Heart right ventricle (tissue), 16 donors: ENCODE measurements at regions not wholly inside any gene's neighbourhood (a gene's known extent, or its start where the extent isn't known, plus 50 kb on each side); places are given as distances from the start of the nearest gene placed in this dataset.

Experiments
- ATAC-seq, 8 donors: fragments of 200-7000 bp; cut with Tn5 transposase; one replicate each; pipeline ENCODE4 v1.9.1; 2020; ENCODE audit warnings: mild to moderate bottlenecking in 8 of 8, moderate library complexity in 8 of 8, moderate number of reproducible peaks in 1 of 8
- DNase-seq, 2 donors: peaks; one replicate each; pipeline ENCODE4 v3.0.0-alpha.2; 2020
- H3K27ac ChIP-seq, 10 donors: fragments of 200-600 bp; sonication (generic) in 2 of 10; one replicate each; pipeline versions ENCODE4 v1.5.0 to v1.8.0; 2020 to 2022; ENCODE audit warnings: mild to moderate bottlenecking in 3 of 10
- H3K27me3 ChIP-seq, 7 donors: fragments of 200-600 bp; one replicate each; pipeline ENCODE4 v1.8.0; 2021 to 2022; ENCODE audit warnings: mild to moderate bottlenecking in 2 of 7
- H3K36me3 ChIP-seq, 9 donors: fragments of 200-600 bp; sonication (generic) in 1 of 9; one replicate each; pipeline versions ENCODE4 v1.5.0 to v1.8.0; 2020 to 2022; ENCODE audit warnings: mild to moderate bottlenecking in 2 of 9
- H3K4me1 ChIP-seq, 9 donors: fragments of 200-600 bp; sonication (generic) in 1 of 9; one replicate each; pipeline versions ENCODE4 v1.5.0 to v1.8.0; 2020 to 2022; ENCODE audit warnings: mild to moderate bottlenecking in 4 of 9
- H3K4me3 ChIP-seq, 10 donors: fragments of 200-600 bp; sonication (generic) in 2 of 10; one replicate each; pipeline versions ENCODE4 v1.5.0 to v1.8.0; 2020 to 2022; ENCODE audit warnings: mild to moderate bottlenecking in 7 of 10, moderate library complexity in 2 of 10
- H3K9me3 ChIP-seq, 11 donors: fragments of 200-600 bp in 10 of 11; sonication (generic) in 2 of 11; one replicate each; pipeline versions ENCODE4 v1.5.0 to v1.8.0; 2013 to 2022; ENCODE audit warnings: mild to moderate bottlenecking in 2 of 11, control low read depth in 1 of 11, moderate library complexity in 1 of 11
- CTCF ChIP-seq, 9 donors: fragments of 200-600 bp; sonication (generic) in 2 of 9; IDR thresholded peaks; one replicate each; pipeline versions ENCODE4 v1.5.0 to v1.8.0; 2021 to 2022; ENCODE audit warnings: antibody characterized with exemption in 9 of 9, mild to moderate bottlenecking in 5 of 9, moderate library complexity in 1 of 9
- WGBS, 2 donors: extraction: QIAGEN DNeasy Blood & Tissue Kit; methylation state at CpG; one replicate each; pipeline ENCODE4 v1.1.7; 2013; ENCODE audit warnings: inconsistent platforms in 1 of 2; 5-methylcytosine and 5-hydroxymethylcytosine counted together
- intact Hi-C, 10 donors: fragments of 100-400 bp; cut with DNase I; formaldehyde crosslinking; loops; one replicate each; pipeline versions ENCODE4 v1.11.1 to v1.14.2; 2022
- donor health status: Arrhythmogenic right ventricular cardiomyopathy.
- donor health status: ischemic (EF 13 %, LVEDD 7.1; RV severe dilation, severe dysfunction).
- donor health status: healthy with polysubstance abuse.
- donor health status: DM: no; HTN: yes; CAD: no.
- donor health status: DM: no; HTN: no; CAD: no.
- donor health status: ischemic (EF 25% LVEDD 6.9; RV normal size, moderate dysfunction).
- donor health status: ischemic (EF 25% LVEDD 5.7; RV mildly dilated, moderate dysfunction).
- donor health status: healthy.
- donor health status: DM: yes; HTN: yes; CAD: no.
- donor health status: Ischemic cardiomyopathy.
- donor health status: ischemic (EF 35%, LVEDD 5.7; RV mildly dilated, moderate dysfunction).
- donor health status: nonischemic (EF 11% LVEDD 7.7; RV severe dilation, severe dysfunction).
- donor health status: DM: yes; HTN: yes; CAD: no.
- donor health status: PGD.
- donor health status: ischemic (EF 29% LVEDD 5.4; RV normal size, mild dysfunction).
- donor health status: nonischemic (EF 23%, LVEDD 6.1; RV moderate dilation, normal function).

- Histone ChIP-seq H3K36me3 (no peaks in the 10 kb centered on the region), H3K4me3 (no peak overlapping the region), H3K4me1 (peaks cover 0 to 3% (median 0%) of the 10 kb centered on the region in 9 donors), H3K9me3 (peaks cover 0 to 11% (median 0%) of the 10 kb centered on the region in 11 donors), H3K27me3 (no peaks in the 10 kb centered on the region), H3K27ac (no peak overlapping the region)
- TF ChIP-seq CTCF (IDR thresholded peaks at IDR 0.05) = no peak
- WGBS, 2 donors = 83 to 100% methylated on average over 3 of the region's 3 CpGs
- DNase-seq = no peak
- intact Hi-C loops = no loop called here
- ATAC-seq = peak in 1 of 8 donors; percentile 56
These were observed 56.0 kb upstream of the NEBL start for GRCh38 chr10:20953120-20953519.

DNA sequence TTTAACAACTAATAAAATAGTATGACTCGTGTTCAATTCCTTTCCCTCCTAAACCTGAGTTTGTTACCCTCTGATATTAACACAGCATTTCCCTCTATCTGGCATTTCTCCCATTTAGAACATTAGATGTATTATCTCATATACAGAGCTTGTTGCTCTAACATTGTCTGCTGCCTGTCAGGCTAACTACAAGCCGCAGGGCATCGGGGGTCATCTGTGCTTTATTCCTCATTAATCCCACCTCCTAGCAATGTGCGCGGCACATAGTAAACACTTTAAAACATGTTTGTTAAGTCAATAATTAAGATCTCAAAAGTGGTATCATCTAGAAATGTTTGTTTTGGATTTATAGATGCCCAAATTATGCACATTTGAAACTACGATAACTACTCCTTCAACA is 52.9 kb upstream of the NEBL start:
- WGBS, 2 donors = 86 to 89% methylated on average over 6 of the region's 6 CpGs
- no peak overlapping the region for H3K27ac ChIP-seq
- no peak for ATAC-seq
- TF ChIP-seq CTCF (IDR thresholded peaks at IDR 0.05) = no peak
- DNase-seq = no peak
- intact Hi-C loops = no loop called here
- H3K4me3 ChIP-seq = no peak overlapping the region
- no peaks in the 10 kb centered on the region for H3K27me3 ChIP-seq
- peaks cover 0 to 11% (median 0%) of the 10 kb centered on the region in 11 donors for H3K9me3 ChIP-seq
- no peaks in the 10 kb centered on the region for H3K36me3 ChIP-seq
- peaks cover 0 to 3% (median 0%) of the 10 kb centered on the region in 9 donors for H3K4me1 ChIP-seq

DNA sequence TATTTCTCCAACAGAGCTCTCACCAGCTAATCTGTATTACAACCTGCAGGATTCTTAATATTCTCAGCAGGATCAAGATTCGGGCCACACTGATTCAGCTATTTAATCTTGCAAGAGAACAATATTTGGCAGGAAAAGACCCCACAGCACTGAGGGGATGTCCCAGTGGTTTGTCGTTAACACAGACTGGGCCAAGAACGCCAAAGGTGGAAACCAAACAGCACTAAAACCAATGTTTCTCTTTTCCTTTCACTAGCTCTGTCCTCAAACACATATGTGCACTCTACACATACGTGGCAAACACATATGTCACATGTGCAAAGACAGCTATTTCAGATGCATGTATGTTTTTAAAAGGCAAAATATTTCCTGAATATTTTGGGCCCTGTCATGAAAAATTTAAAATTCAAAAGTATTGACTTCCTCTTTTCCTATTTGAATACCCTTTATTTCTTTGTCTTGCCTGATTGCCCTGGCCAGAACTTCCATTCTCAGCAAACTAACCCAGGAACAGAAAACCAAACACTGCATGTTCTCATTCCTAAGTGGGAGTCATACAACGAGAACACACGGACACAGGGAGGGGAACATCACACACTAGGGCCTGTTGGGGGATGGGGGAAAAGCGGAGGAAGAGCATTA is 51.7 kb upstream of the NEBL start:
- TF ChIP-seq CTCF (IDR thresholded peaks at IDR 0.05) = no peak
- no peaks in the 10 kb centered on the region for H3K27me3 ChIP-seq
- H3K4me3 ChIP-seq = no peak overlapping the region
- WGBS, 2 donors = 60 to 68% methylated on average over 7 of the region's 7 CpGs
- H3K27ac ChIP-seq = no peak overlapping the region
- H3K4me1 ChIP-seq = peaks cover 0 to 3% (median 0%) of the 10 kb centered on the region in 9 donors
- intact Hi-C loops = no loop called here
- DNase-seq (no peak), ATAC-seq (no peak)
- H3K36me3 ChIP-seq = no peaks in the 10 kb centered on the region
- H3K9me3 ChIP-seq = no peaks in the 10 kb centered on the region
